ENCODE measurements at regions not wholly inside any gene's neighbourhood (a gene's known extent, or its start where the extent isn't known, plus 50 kb on each side); places are given as distances from the start of the nearest gene placed in this dataset.

DNA sequence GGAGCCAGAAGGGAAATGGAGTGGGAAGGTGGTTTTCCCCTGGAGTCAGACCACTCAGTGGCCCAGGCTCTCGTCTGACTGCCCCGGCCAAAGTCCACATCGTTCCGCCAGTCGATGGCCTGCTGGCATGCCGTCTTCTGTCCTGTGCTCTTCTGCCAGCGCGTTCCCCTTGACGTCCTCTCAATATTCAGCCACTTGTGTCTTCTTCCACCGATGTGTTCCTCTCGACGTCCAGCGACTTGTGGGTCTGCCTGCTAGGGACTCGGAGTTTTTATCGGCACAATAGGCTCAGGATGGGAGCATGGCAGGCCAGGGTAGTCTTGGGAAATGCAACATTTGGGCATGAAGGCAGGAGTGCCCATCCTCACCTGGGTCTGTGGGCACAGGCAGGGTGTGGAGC, 542.5 kb upstream of the LMCD1 start:
- TF ChIP-seq CTCF (IDR thresholded peaks at IDR 0.05; ENCODE audit: extremely low read depth in 1 of 2, insufficient read depth in 1 of 2, low read depth in 1 of 2, low read length in 2 of 2) (no peak), MAX (IDR thresholded peaks at IDR 0.05; ENCODE audit: insufficient read depth, insufficient read length) (no peak)

All from endothelial cell of umbilical vein (primary cell).